ENCODE measurements at regions not wholly inside any gene's neighbourhood (a gene's known extent, or its start where the extent isn't known, plus 50 kb on each side); places are given as distances from the start of the nearest gene placed in this dataset.

DNA sequence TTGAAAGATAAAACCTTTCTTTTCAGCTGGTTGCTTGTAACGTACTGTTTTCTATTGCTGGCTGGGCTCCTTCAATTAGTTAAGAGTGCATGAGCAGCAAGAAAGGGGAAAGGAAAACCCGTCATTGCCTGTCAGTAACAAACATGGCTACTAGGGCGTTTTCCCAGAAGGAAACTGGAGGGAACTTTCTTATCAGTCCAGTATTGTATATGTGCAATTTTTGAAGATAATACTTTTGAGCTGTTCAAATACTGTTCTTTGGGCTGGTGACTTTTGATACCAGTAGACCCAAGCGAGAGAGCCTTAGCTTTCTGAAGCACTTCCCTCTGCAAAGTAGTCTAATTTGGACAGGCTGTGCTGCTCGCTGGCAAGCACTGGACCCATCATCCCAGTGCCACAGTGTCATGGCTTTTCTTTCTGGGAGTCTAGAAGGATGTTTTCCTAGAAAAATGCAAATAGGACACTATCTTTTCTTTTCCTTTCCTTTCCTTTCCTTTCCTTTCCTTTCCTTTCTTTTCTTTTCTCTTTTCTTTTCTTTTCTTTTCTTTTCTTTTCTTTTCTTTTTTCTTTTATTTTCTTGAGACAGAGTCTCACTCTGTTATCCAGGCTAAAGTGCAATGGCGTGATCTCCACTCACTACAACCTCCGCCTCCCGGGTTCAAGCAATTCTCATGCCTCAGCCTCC, 149.9 kb upstream of the SMIM23 start:
- WGBS (ENCODE audit: insufficient coverage, insufficient read length) = no CpG with 5 or more reads among the region's 8 CpGs
- H3K4me1 ChIP-seq (ENCODE audit: control insufficient read depth, insufficient read depth, low read length) = no peaks in the 10 kb centered on the region
- no peak overlapping the region for H3K27ac ChIP-seq (ENCODE audit: low read length)
- no peak overlapping the region for H3K4me3 ChIP-seq (ENCODE audit: low read length)
- no peaks in the 10 kb centered on the region for H3K27me3 ChIP-seq (ENCODE audit: control insufficient read depth, insufficient read depth, low read length)
- H3K9me3 ChIP-seq (ENCODE audit: control insufficient read depth, insufficient read depth, low read length) = no peaks in the 10 kb centered on the region
- DNase-seq (ENCODE audit: low read depth, low spot score) = no peak
- no peaks in the 10 kb centered on the region for H3K36me3 ChIP-seq (ENCODE audit: control insufficient read depth, insufficient read depth, low read length)

DNA sequence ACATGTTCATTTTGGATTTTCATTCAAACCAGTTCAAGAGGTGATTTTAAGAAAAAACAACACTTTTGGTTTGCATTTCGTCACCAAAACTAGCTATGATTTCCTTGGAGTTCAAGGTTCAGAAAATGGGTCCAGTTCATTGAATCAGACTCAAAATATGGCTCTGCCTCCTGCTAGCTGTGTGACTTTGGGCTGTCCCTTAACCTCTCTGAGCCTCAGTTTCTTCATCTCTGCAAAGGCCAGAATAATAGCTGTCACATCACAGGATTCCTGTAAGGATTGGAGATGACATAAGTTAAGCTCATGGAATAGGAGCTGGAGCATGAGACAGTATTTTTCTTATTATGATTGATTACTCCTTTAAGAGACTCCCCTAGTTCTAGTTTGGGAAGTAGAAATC, 147.8 kb upstream of the SMIM23 start:
- H3K9me3 ChIP-seq (ENCODE audit: control insufficient read depth, insufficient read depth, low read length) = no peaks in the 10 kb centered on the region
- H3K27me3 ChIP-seq (ENCODE audit: control insufficient read depth, insufficient read depth, low read length) = no peaks in the 10 kb centered on the region
- no peak overlapping the region for H3K27ac ChIP-seq (ENCODE audit: low read length)
- no peak for DNase-seq (ENCODE audit: low read depth, low spot score)
- no peaks in the 10 kb centered on the region for H3K36me3 ChIP-seq (ENCODE audit: control insufficient read depth, insufficient read depth, low read length)
- H3K4me1 ChIP-seq (ENCODE audit: control insufficient read depth, insufficient read depth, low read length) = no peaks in the 10 kb centered on the region
- no CpG with 5 or more reads among the region's 1 CpG for WGBS (ENCODE audit: insufficient coverage, insufficient read length)
- H3K4me3 ChIP-seq (ENCODE audit: low read length) = no peak overlapping the region

DNA sequence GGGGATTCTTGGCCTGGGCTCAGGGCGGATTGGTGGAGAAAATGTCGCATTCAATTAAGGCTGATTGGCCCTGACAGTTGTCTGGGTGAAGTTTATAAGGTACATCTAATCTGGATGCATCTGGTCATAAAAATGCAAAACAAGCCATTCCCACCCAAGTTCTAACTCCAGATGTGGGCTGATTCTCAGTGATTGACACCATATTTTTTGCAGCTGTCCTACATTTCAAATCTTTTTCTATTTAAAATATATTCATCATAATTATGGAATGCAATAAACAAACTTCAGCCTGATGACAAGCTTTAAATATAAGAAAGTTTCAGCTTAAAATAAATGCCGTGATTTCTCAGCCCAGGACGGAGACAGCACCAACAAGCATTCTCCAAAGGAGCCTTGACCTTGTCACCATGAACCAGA, 146.4 kb upstream of the SMIM23 start:
- Histone ChIP-seq H3K27ac (ENCODE audit: low read length) (no peak overlapping the region), H3K36me3 (ENCODE audit: control insufficient read depth, insufficient read depth, low read length) (no peaks in the 10 kb centered on the region), H3K9me3 (ENCODE audit: control insufficient read depth, insufficient read depth, low read length) (no peaks in the 10 kb centered on the region), H3K27me3 (ENCODE audit: control insufficient read depth, insufficient read depth, low read length) (no peaks in the 10 kb centered on the region), H3K4me3 (ENCODE audit: low read length) (no peak overlapping the region), H3K4me1 (ENCODE audit: control insufficient read depth, insufficient read depth, low read length) (no peaks in the 10 kb centered on the region)
- WGBS (ENCODE audit: insufficient coverage, insufficient read length) = no CpG with 5 or more reads among the region's 4 CpGs
- no peak for DNase-seq (ENCODE audit: low read depth, low spot score)

DNA sequence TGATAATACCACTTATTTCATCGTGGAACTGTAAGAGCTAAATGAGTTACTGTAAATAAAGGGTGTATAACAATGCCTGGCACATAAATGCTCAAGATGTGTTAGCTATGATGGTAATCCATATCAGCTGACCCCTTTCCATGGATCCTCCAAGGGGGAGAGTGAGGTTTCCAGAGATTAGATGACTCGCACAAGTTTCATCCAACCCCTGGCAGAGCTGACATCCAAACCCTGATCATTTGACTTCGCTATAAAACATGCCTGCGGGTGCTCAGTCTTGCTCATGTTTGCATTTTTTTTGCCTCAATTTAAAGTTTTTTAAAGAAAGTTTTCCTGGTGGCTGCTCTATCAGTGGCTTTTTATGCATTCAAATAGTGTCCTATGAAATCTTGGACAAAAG, 145.7 kb upstream of the SMIM23 start:
- Histone ChIP-seq H3K4me3 (ENCODE audit: low read length) (no peak overlapping the region), H3K9me3 (ENCODE audit: control insufficient read depth, insufficient read depth, low read length) (no peaks in the 10 kb centered on the region), H3K4me1 (ENCODE audit: control insufficient read depth, insufficient read depth, low read length) (no peaks in the 10 kb centered on the region), H3K27ac (ENCODE audit: low read length) (no peak overlapping the region), H3K36me3 (ENCODE audit: control insufficient read depth, insufficient read depth, low read length) (no peaks in the 10 kb centered on the region), H3K27me3 (ENCODE audit: control insufficient read depth, insufficient read depth, low read length) (no peaks in the 10 kb centered on the region)
- WGBS (ENCODE audit: insufficient coverage, insufficient read length) = no CpG with 5 or more reads among the region's 4 CpGs
- DNase-seq (ENCODE audit: low read depth, low spot score) = no peak

DNA sequence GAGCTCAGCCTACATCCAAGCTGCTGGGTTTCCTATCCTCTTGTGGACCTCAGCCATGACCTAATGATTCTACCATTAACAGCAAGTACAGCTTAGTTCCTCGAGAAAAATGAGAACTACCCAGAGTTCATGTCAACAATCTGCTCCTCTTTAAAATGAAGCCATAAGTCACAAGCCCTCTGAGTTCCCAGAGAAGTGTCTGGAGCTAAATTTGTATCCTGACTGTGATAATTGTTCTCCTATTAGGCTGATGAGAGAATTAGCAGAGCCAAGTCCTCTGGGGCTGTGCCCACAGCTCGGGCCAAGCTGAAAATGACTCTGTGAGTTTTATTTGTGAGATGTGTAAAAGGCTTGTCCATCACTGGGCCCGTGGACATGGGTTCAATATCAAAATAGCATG, 145.1 kb upstream of the SMIM23 start:
- no peak for DNase-seq (ENCODE audit: low read depth, low spot score)
- Histone ChIP-seq H3K4me1 (ENCODE audit: control insufficient read depth, insufficient read depth, low read length) (no peaks in the 10 kb centered on the region), H3K4me3 (ENCODE audit: low read length) (no peak overlapping the region), H3K9me3 (ENCODE audit: control insufficient read depth, insufficient read depth, low read length) (no peaks in the 10 kb centered on the region), H3K27ac (ENCODE audit: low read length) (no peak overlapping the region), H3K36me3 (ENCODE audit: control insufficient read depth, insufficient read depth, low read length) (no peaks in the 10 kb centered on the region), H3K27me3 (ENCODE audit: control insufficient read depth, insufficient read depth, low read length) (no peaks in the 10 kb centered on the region)
- WGBS (ENCODE audit: insufficient coverage, insufficient read length) = no CpG with 5 or more reads among the region's 3 CpGs

DNA sequence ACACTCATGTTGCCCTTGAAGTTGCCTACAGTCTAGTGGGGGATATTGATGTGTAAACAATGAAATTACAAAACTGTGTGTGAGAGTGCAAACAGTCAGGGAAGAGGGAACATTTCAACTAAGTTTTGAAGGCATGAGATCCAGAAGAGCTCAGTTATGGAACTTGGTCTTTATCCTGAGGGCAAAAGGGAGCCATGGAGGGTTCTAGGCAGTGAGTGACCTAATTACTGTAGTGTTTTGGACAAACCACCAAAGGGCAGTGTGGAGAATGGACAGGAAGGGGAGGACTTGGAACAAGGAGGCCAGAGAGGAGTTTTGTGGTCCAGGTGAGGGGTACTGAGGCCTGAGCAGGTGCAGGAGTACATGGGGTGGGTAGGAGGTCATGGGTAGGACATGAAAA, 143.7 kb upstream of the SMIM23 start:
- no peaks in the 10 kb centered on the region for H3K9me3 ChIP-seq (ENCODE audit: control insufficient read depth, insufficient read depth, low read length)
- no peaks in the 10 kb centered on the region for H3K36me3 ChIP-seq (ENCODE audit: control insufficient read depth, insufficient read depth, low read length)
- DNase-seq (ENCODE audit: low read depth, low spot score) = no peak
- no peaks in the 10 kb centered on the region for H3K27me3 ChIP-seq (ENCODE audit: control insufficient read depth, insufficient read depth, low read length)
- H3K27ac ChIP-seq (ENCODE audit: low read length) = no peak overlapping the region
- no peak overlapping the region for H3K4me3 ChIP-seq (ENCODE audit: low read length)
- 0 out of 2 replicates have a peak, but pooled peaks cover 1% of the 10 kb centered on the region for H3K4me1 ChIP-seq (ENCODE audit: control insufficient read depth, insufficient read depth, low read length)

DNA sequence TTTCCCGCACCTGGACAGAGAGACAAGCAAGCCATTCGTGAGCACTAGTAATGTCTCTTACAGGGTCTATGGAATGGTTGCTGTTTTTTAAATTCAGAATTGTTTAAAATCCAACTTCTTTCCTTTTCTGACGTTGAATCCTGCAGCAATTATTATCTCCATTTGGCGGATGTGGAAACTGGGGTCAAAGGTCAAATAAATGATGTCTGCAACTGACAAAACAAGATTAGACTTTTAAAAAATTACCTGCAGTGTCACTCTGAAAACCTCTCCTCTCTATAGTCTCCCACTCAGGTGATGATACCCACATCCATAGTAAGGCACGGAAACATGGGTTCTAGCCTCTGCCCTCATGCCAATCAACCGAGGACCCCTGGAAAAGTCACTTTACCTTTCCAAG, 142.7 kb upstream of the SMIM23 start:
- no peaks in the 10 kb centered on the region for H3K9me3 ChIP-seq (ENCODE audit: control insufficient read depth, insufficient read depth, low read length)
- no peak for DNase-seq (ENCODE audit: low read depth, low spot score)
- H3K27me3 ChIP-seq (ENCODE audit: control insufficient read depth, insufficient read depth, low read length) = no peaks in the 10 kb centered on the region
- H3K27ac ChIP-seq (ENCODE audit: low read length) = no peak overlapping the region
- WGBS (ENCODE audit: insufficient coverage, insufficient read length) = no CpG with 5 or more reads among the region's 6 CpGs
- no peak overlapping the region for H3K4me3 ChIP-seq (ENCODE audit: low read length)
- H3K4me1 ChIP-seq (ENCODE audit: control insufficient read depth, insufficient read depth, low read length) = 0 out of 2 replicates have a peak, but pooled peaks cover 1% of the 10 kb centered on the region
- H3K36me3 ChIP-seq (ENCODE audit: control insufficient read depth, insufficient read depth, low read length) = no peaks in the 10 kb centered on the region

DNA sequence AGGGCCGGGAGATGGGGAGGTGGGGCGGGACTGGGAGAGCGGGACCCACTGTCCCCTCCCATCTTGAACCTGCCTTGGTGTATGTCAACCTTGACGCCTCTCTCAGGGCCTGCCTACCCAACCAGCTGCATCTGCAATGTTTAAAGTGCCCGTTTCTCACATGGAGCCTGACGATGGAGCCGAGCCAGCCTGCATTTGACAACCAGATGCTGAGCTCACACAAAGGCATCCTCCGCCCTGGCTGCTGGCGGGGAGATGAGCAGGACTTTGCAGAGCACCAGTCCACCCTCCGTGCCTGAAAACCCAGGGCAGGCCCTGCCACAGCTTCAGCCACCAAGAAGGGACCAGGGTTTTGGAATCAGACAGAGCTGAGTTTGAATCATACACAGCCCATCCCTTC, 141.1 kb upstream of the SMIM23 start:
- no peak for DNase-seq (ENCODE audit: low read depth, low spot score)
- Histone ChIP-seq H3K36me3 (ENCODE audit: control insufficient read depth, insufficient read depth, low read length) (no peaks in the 10 kb centered on the region), H3K27ac (ENCODE audit: low read length) (no peak overlapping the region), H3K9me3 (ENCODE audit: control insufficient read depth, insufficient read depth, low read length) (no peaks in the 10 kb centered on the region), H3K4me1 (ENCODE audit: control insufficient read depth, insufficient read depth, low read length) (0 out of 2 replicates have a peak, but pooled peaks cover 1% of the 10 kb centered on the region), H3K27me3 (ENCODE audit: control insufficient read depth, insufficient read depth, low read length) (no peaks in the 10 kb centered on the region), H3K4me3 (ENCODE audit: low read length) (no peak overlapping the region)
- WGBS (ENCODE audit: insufficient coverage, insufficient read length) = no CpG with 5 or more reads among the region's 10 CpGs

DNA sequence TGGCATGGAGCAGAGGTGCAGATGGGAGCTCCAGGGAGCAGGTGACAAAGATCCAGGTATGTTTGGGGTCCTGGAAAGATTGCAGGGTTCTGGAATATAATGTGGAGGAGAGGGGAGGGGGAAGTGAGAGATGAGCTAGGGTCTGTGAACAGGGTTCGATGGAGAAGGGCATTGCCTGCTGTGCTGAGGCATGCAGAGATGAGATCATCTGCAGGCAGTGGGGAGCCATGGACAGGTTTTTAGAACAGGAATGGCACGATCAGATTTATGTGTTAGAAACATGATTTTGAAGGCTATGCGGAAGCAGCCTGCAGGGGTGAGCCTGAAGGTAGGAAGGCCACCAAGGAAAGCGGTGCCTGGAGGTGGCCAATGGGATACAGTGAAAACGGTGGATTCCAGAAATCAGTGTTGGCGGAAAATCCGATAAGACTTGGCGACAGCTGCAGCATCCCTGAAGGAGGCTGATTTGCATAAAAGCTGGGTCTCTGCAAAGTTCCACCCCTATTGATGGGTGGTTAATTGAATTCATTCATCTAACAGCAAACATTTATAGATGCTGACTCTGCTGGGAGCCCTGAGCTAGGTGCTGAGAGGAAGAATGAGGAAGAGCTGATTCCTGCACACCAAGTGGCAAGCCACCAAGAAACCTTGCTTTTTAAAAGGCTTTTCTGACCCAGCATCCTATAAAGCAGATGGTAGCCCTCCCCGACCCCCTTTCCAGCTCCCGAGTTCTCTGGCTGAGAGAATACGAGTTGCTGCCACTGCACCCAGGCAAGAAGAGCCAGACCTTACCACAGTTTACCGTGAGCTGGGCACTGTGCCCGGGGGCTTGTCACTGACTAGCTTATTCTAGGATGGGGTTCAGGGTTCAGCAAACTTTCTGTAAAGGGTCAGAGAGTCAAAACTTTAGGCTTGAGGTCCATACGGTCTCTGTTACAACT, 139.2 kb upstream of the SMIM23 start:
- 0 out of 2 replicates have a peak, but pooled peaks cover 1% of the 10 kb centered on the region for H3K4me1 ChIP-seq (ENCODE audit: control insufficient read depth, insufficient read depth, low read length)
- H3K4me3 ChIP-seq (ENCODE audit: low read length) = no peak overlapping the region
- DNase-seq (ENCODE audit: low read depth, low spot score) = no peak
- no CpG with 5 or more reads among the region's 14 CpGs for WGBS (ENCODE audit: insufficient coverage, insufficient read length)
- H3K36me3 ChIP-seq (ENCODE audit: control insufficient read depth, insufficient read depth, low read length) = no peaks in the 10 kb centered on the region
- no peaks in the 10 kb centered on the region for H3K9me3 ChIP-seq (ENCODE audit: control insufficient read depth, insufficient read depth, low read length)
- no peak overlapping the region for H3K27ac ChIP-seq (ENCODE audit: low read length)
- no peaks in the 10 kb centered on the region for H3K27me3 ChIP-seq (ENCODE audit: control insufficient read depth, insufficient read depth, low read length)

DNA sequence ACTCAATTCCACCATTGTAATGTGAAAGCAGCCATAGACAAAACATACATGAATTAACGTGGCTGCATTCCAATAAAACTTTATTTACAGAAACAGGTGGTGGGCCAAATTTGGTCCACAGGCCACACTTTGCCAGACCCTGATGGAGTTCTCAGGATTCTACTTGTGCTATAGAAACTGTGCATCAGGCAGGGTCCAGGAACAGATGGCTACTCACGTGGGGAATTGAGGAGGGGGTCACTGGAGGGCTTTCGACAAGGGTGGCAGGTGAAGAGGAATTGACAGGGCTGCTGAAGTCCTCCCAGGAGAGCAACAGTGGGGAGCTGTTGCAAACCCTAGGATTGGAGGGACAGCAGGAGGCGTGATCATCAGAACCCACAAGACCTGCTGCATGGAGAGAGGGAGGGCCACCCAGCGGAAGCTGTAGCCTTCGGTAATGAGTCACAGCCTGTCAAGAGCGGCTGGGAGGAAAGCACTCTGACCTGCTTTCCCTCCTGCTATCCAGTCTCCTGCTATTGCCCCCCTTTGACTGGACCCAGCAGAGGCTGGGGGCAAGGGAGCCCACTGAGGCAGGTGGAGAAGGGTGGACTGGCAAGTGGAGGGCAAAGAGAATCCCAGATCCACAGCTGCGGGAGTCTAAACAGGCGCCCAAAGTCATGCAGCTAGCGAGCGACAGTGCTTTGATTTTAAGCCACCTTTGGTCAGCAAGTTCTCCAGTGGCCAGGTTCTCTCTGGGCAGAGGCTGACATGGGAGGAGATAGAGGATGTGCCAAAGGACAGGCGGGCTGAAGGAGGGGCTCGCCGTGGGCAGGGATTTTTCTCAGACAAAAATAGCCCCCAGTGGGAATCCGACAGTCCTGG, 138.3 kb upstream of the SMIM23 start:
- no peak overlapping the region for H3K4me3 ChIP-seq (ENCODE audit: low read length)
- no peak for DNase-seq (ENCODE audit: low read depth, low spot score)

More for the DNA sequence above, 138.3 kb upstream of the SMIM23 start:
- Histone ChIP-seq H3K4me1 (ENCODE audit: control insufficient read depth, insufficient read depth, low read length) (0 out of 2 replicates have a peak, but pooled peaks cover 1% of the 10 kb centered on the region), H3K27ac (ENCODE audit: low read length) (no peak overlapping the region), H3K9me3 (ENCODE audit: control insufficient read depth, insufficient read depth, low read length) (no peaks in the 10 kb centered on the region), H3K36me3 (ENCODE audit: control insufficient read depth, insufficient read depth, low read length) (no peaks in the 10 kb centered on the region), H3K27me3 (ENCODE audit: control insufficient read depth, insufficient read depth, low read length) (no peaks in the 10 kb centered on the region)
- no CpG with 5 or more reads among the region's 15 CpGs for WGBS (ENCODE audit: insufficient coverage, insufficient read length)
